Breast epithelium (tissue), 3 donors: ENCODE measurements at regions not wholly inside any gene's neighbourhood (a gene's known extent, or its start where the extent isn't known, plus 50 kb on each side); places are given as distances from the start of the nearest gene placed in this dataset.

Experiments used
- POLR2A ChIP-seq: fragments of 450-650 bp; IDR thresholded peaks from one replicate; pipeline ENCODE4 v1.6.1; 2016; ENCODE audit warnings: antibody characterized with exemption, mild to moderate bottlenecking, moderate library complexity
- POLR2AphosphoS5 ChIP-seq, 3 donors: sonication (generic); formaldehyde crosslinking; IDR thresholded peaks; one replicate each; pipeline ENCODE4 v1.6.1; 2017; ENCODE audit warnings: antibody characterized with exemption in 3 of 3
- TF ChIP-seq, protein P1 (sequence below), 3 donors: fragments of 450-650 bp; IDR thresholded peaks; one replicate each; pipeline ENCODE4 v1.5.1; 2016 to 2017; ENCODE audit warnings: antibody characterized with exemption in 3 of 3, mild to moderate bottlenecking in 3 of 3, moderate library complexity in 3 of 3

DNA sequence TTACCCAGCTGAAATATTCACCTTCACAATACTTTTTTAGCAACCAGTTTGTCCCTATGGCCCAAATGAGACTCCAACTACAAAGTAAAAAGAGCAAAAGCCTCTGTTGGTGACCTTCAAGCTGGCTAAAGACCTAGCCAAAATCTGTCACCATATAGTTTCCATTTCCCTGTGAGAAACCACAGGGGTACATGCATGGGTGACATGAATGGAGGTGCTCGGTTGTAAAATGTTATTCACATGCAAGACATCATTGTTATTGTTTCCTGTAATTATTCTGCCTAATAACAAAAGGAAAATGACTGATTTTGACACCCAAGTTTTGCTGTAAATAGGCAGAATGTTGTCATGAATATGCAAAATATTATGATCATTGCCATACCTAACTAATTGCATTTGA lies 285.3 kb downstream of the ZNF608 start:
- TF ChIP-seq, protein P1, sequence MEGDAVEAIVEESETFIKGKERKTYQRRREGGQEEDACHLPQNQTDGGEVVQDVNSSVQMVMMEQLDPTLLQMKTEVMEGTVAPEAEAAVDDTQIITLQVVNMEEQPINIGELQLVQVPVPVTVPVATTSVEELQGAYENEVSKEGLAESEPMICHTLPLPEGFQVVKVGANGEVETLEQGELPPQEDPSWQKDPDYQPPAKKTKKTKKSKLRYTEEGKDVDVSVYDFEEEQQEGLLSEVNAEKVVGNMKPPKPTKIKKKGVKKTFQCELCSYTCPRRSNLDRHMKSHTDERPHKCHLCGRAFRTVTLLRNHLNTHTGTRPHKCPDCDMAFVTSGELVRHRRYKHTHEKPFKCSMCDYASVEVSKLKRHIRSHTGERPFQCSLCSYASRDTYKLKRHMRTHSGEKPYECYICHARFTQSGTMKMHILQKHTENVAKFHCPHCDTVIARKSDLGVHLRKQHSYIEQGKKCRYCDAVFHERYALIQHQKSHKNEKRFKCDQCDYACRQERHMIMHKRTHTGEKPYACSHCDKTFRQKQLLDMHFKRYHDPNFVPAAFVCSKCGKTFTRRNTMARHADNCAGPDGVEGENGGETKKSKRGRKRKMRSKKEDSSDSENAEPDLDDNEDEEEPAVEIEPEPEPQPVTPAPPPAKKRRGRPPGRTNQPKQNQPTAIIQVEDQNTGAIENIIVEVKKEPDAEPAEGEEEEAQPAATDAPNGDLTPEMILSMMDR (IDR thresholded peaks at IDR 0.05), result no peak
- TF ChIP-seq POLR2A (no peak), POLR2AphosphoS5 (IDR thresholded peaks at IDR 0.05) (no peak)
